Upper lobe of left lung (tissue), 6 donors: ENCODE measurements at regions not wholly inside any gene's neighbourhood (a gene's known extent, or its start where the extent isn't known, plus 50 kb on each side); places are given as distances from the start of the nearest gene placed in this dataset.

ENCODE experiments used
- ATAC-seq, 2 donors: fragments of 200-7000 bp; cut with Tn5 transposase; one replicate each; pipeline ENCODE4 v1.9.1; 2022; ENCODE audit warnings: mild to moderate bottlenecking in 2 of 2, moderate library complexity in 2 of 2; ENCODE audit not compliant: low FRiP score in 2 of 2
- DNase-seq, 2 donors: peaks; one replicate each; pipeline ENCODE4 v3.0.0-alpha.2; 2019 to 2020
- H3K27ac ChIP-seq, 4 donors: fragments of 200-600 bp; sonication (generic); one replicate each; pipeline ENCODE4 v1.5.1; 2016 to 2019
- H3K27me3 ChIP-seq, 4 donors: fragments of 200-600 bp; sonication (generic); one replicate each; pipeline ENCODE4 v1.5.1; 2017 to 2019
- H3K36me3 ChIP-seq, 4 donors: fragments of 200-600 bp; sonication (generic); one replicate each; pipeline ENCODE4 v1.5.1; 2016 to 2019
- H3K4me1 ChIP-seq, 4 donors: fragments of 200-600 bp; sonication (generic); one replicate each; pipeline ENCODE4 v1.5.1; 2018 to 2019
- H3K4me3 ChIP-seq, 4 donors: fragments of 200-600 bp; sonication (generic); one replicate each; pipeline ENCODE4 v1.5.1; 2017 to 2019; ENCODE audit warnings: mild to moderate bottlenecking in 2 of 4, moderate library complexity in 1 of 4
- H3K9me3 ChIP-seq, 4 donors: fragments of 200-600 bp; sonication (generic); one replicate each; pipeline ENCODE4 v1.5.1; 2018 to 2019
- CTCF ChIP-seq, 6 experiments: fragments of 450-650 bp in 4 of 6; fragments of 200-600 bp in 2 of 6; sonication (generic) in 2 of 6; IDR thresholded peaks; one replicate each; pipeline ENCODE4 v1.5.1; 2016 to 2019; ENCODE audit warnings: antibody characterized with exemption in 6 of 6
- EP300 ChIP-seq, 4 donors: sonication (generic); formaldehyde crosslinking; IDR thresholded peaks; one replicate each; pipeline ENCODE4 v1.5.1; 2017; ENCODE audit warnings: antibody characterized with exemption in 4 of 4, control low read depth in 2 of 4
- POLR2A ChIP-seq, 4 donors: fragments of 450-650 bp; IDR thresholded peaks; one replicate each; pipeline ENCODE4 v1.5.1; 2016 to 2017; ENCODE audit warnings: antibody characterized with exemption in 4 of 4, mild to moderate bottlenecking in 2 of 4
- POLR2AphosphoS5 ChIP-seq, 2 donors: sonication (generic); formaldehyde crosslinking; IDR thresholded peaks; one replicate each; pipeline ENCODE4 v1.5.1; 2017; ENCODE audit warnings: antibody characterized with exemption in 2 of 2
- WGBS, 2 donors: methylation state at CpG; one replicate each; pipeline ENCODE4 v1.1.5; 2017 to 2018; 5-methylcytosine and 5-hydroxymethylcytosine counted together
- donor health status: DM: no; HTN: no; CAD: no; lungs with moderate emphysema.
- donor health status: DM: no; HTN: yes; CAD: no; lungs with severe emphysema.

GRCh38 chr14:43692706-43693105, 814.4 kb downstream of the FSCB start:
- no peaks in the 10 kb centered on the region for H3K27me3 ChIP-seq
- TF ChIP-seq CTCF (IDR thresholded peaks at IDR 0.05) = no peak
- TF ChIP-seq POLR2A (IDR thresholded peaks at IDR 0.05) = no peak
- TF ChIP-seq POLR2AphosphoS5 (IDR thresholded peaks at IDR 0.05) = no peak
- no peak for TF ChIP-seq EP300 (IDR thresholded peaks at IDR 0.05)
- H3K36me3 ChIP-seq = no peaks in the 10 kb centered on the region
- ATAC-seq (no peak), DNase-seq (no peak)
- no peaks in the 10 kb centered on the region for H3K4me1 ChIP-seq
- no peak overlapping the region for H3K27ac ChIP-seq
- no peaks in the 10 kb centered on the region for H3K9me3 ChIP-seq
- H3K4me3 ChIP-seq = no peak overlapping the region
- 61 to 62% methylated on average over 1 of the region's 1 CpG for WGBS, 2 donors

- no peak for TF ChIP-seq POLR2A (IDR thresholded peaks at IDR 0.05)
- TF ChIP-seq POLR2AphosphoS5 (IDR thresholded peaks at IDR 0.05) = no peak
- no peak for TF ChIP-seq CTCF (IDR thresholded peaks at IDR 0.05)
- TF ChIP-seq EP300 (IDR thresholded peaks at IDR 0.05) = no peak
- DNase-seq (no peak), ATAC-seq (peak in 1 of 2 donors; percentile 59)
- Histone ChIP-seq H3K4me3 (no peak overlapping the region), H3K27ac (no peak overlapping the region), H3K36me3 (no peaks in the 10 kb centered on the region), H3K4me1 (no peaks in the 10 kb centered on the region), H3K9me3 (no peaks in the 10 kb centered on the region), H3K27me3 (no peaks in the 10 kb centered on the region)
- WGBS, 2 donors = 43 to 51% methylated on average over 3 of the region's 3 CpGs
Measured at GRCh38 chr14:43687921-43688320, 819.2 kb downstream of the FSCB start.

GRCh38 chr14:43677581-43677980, 829.5 kb downstream of the FSCB start:
- H3K4me1 ChIP-seq = no peaks in the 10 kb centered on the region
- no peak overlapping the region for H3K4me3 ChIP-seq
- TF ChIP-seq CTCF (IDR thresholded peaks at IDR 0.05) (no peak), POLR2A (IDR thresholded peaks at IDR 0.05) (no peak), POLR2AphosphoS5 (IDR thresholded peaks at IDR 0.05) (no peak), EP300 (IDR thresholded peaks at IDR 0.05) (no peak)
- ATAC-seq (no peak), DNase-seq (no peak)
- 76 to 85% methylated on average over 1 of the region's 1 CpG for WGBS, 2 donors
- no peaks in the 10 kb centered on the region for H3K36me3 ChIP-seq
- no peaks in the 10 kb centered on the region for H3K27me3 ChIP-seq
- H3K9me3 ChIP-seq = no peaks in the 10 kb centered on the region
- H3K27ac ChIP-seq = no peak overlapping the region

- Histone ChIP-seq H3K27me3 (no peaks in the 10 kb centered on the region), H3K36me3 (no peaks in the 10 kb centered on the region), H3K9me3 (no peaks in the 10 kb centered on the region), H3K4me1 (no peaks in the 10 kb centered on the region), H3K27ac (no peak overlapping the region), H3K4me3 (no peak overlapping the region)
- DNase-seq = no peak
- no peak for TF ChIP-seq POLR2AphosphoS5 (IDR thresholded peaks at IDR 0.05)
- TF ChIP-seq CTCF (IDR thresholded peaks at IDR 0.05) = no peak
- no peak for TF ChIP-seq POLR2A (IDR thresholded peaks at IDR 0.05)
- no peak for ATAC-seq
- WGBS, 2 donors = 89 to 91% methylated on average over 2 of the region's 2 CpGs
Measured at GRCh38 chr14:43674273-43674672, 832.8 kb downstream of the FSCB start.

- DNase-seq = no peak
- 77 to 78% methylated on average over 3 of the region's 3 CpGs for WGBS, 2 donors
Measured at GRCh38 chr14:43671716-43672485, 835.2 kb downstream of the FSCB start.

More at GRCh38 chr14:43671716-43672485, 835.2 kb downstream of the FSCB start:
- ATAC-seq = no peak
- no peak for TF ChIP-seq CTCF (IDR thresholded peaks at IDR 0.05)
- no peaks in the 10 kb centered on the region for H3K9me3 ChIP-seq
- no peaks in the 10 kb centered on the region for H3K27me3 ChIP-seq
- H3K4me1 ChIP-seq = no peaks in the 10 kb centered on the region
- H3K27ac ChIP-seq = no peak overlapping the region
- H3K36me3 ChIP-seq = no peaks in the 10 kb centered on the region
- H3K4me3 ChIP-seq = no peak overlapping the region
